ENCODE measurements at regions not wholly inside any gene's neighbourhood (a gene's known extent, or its start where the extent isn't known, plus 50 kb on each side); places are given as distances from the start of the nearest gene placed in this dataset.

- no peak for DNase-seq
- Mint-ChIP-seq H3K27me3 (ENCODE audit: unreplicated experiment) (peaks cover 2% of the 10 kb centered on the region), H3K4me3 (ENCODE audit: unreplicated experiment) (no peak overlapping the region), H3K27ac (ENCODE audit: unreplicated experiment) (no peak overlapping the region), H3K36me3 (ENCODE audit: unreplicated experiment) (no peaks in the 10 kb centered on the region), H3K9me3 (ENCODE audit: unreplicated experiment) (no peaks in the 10 kb centered on the region), H3K4me1 (ENCODE audit: low read depth, unreplicated experiment) (peaks cover 2% of the 10 kb centered on the region)
- TF ChIP-seq, protein P1, sequence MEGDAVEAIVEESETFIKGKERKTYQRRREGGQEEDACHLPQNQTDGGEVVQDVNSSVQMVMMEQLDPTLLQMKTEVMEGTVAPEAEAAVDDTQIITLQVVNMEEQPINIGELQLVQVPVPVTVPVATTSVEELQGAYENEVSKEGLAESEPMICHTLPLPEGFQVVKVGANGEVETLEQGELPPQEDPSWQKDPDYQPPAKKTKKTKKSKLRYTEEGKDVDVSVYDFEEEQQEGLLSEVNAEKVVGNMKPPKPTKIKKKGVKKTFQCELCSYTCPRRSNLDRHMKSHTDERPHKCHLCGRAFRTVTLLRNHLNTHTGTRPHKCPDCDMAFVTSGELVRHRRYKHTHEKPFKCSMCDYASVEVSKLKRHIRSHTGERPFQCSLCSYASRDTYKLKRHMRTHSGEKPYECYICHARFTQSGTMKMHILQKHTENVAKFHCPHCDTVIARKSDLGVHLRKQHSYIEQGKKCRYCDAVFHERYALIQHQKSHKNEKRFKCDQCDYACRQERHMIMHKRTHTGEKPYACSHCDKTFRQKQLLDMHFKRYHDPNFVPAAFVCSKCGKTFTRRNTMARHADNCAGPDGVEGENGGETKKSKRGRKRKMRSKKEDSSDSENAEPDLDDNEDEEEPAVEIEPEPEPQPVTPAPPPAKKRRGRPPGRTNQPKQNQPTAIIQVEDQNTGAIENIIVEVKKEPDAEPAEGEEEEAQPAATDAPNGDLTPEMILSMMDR (IDR thresholded peaks at IDR 0.05; ENCODE audit: partially characterized antibody, unreplicated experiment), result no peak
These were observed 210.7 kb upstream of the RGMA start for GRCh38 chr15:93299675-93300074.

DNA sequence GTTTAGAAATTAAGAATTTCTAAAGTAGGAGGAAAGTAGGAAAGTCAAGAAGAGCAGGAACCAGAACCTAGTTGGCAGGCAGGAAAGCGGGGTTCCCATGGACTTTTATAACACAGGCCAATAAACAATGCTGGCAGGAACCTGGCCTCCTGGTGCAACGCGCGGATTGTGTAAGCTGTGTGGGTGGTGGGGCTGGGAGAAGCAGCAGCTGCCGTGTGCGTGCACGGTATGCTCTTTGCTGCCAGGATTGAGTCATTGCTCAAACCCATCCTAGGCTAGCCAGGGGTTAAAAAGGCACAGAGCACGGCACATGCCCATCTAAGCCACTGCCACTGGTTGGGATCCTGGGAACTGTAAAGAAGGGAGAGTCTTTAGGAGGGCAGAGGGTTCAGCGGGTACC, 209.9 kb upstream of the RGMA start:
- no peak overlapping the region for H3K4me3 Mint-ChIP-seq (ENCODE audit: unreplicated experiment)
- H3K9me3 Mint-ChIP-seq (ENCODE audit: unreplicated experiment), result no peaks in the 10 kb centered on the region
- no peak for DNase-seq
- H3K27ac Mint-ChIP-seq (ENCODE audit: unreplicated experiment), result no peak overlapping the region
- H3K36me3 Mint-ChIP-seq (ENCODE audit: unreplicated experiment), result no peaks in the 10 kb centered on the region
- peaks cover 2% of the 10 kb centered on the region for H3K4me1 Mint-ChIP-seq (ENCODE audit: low read depth, unreplicated experiment)
- peaks cover 2% of the 10 kb centered on the region for H3K27me3 Mint-ChIP-seq (ENCODE audit: unreplicated experiment)
- TF ChIP-seq, protein P1 (IDR thresholded peaks at IDR 0.05; ENCODE audit: partially characterized antibody, unreplicated experiment), result no peak

DNA sequence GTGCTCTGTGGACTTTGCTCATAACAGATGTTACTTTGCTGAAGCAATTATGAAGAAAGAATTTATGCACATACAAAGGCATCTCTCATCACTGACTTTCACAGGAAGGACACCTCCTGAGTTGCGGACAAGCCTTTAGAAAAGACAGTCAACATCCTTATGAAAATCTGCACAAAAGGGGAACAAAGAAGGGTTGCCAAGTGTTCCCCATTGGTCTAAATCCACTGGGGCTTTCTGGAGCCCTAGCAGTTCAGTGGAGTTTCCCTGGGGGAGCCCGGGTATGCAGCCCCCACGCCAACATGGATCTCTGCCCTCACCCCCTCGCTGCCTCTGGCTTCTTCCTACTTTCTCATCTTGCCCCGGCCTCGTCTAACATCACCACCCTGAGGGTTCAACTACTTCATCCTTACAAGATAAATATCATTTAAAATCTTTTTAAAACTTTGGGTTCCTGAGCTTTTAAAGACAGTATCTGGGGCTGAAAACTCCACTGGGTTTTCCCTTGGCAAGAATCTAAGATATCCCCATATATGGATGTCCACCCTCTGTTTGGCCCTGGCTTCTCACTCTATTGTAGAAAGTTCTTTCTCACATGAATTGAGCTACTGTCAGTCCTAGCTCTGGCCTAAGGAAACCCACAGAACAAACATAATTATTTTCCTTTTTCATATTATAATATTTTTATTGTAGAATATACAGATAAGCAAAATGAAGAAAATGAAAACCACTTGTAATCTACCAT, 207.9 kb upstream of the RGMA start:
- Mint-ChIP-seq H3K27me3 (ENCODE audit: unreplicated experiment) (peaks cover 2% of the 10 kb centered on the region), H3K27ac (ENCODE audit: unreplicated experiment) (no peak overlapping the region), H3K36me3 (ENCODE audit: unreplicated experiment) (no peaks in the 10 kb centered on the region), H3K9me3 (ENCODE audit: unreplicated experiment) (no peaks in the 10 kb centered on the region), H3K4me1 (ENCODE audit: low read depth, unreplicated experiment) (peaks cover 2% of the 10 kb centered on the region), H3K4me3 (ENCODE audit: unreplicated experiment) (no peak overlapping the region)
- TF ChIP-seq, protein P1 (IDR thresholded peaks at IDR 0.05; ENCODE audit: partially characterized antibody, unreplicated experiment), result no peak
- DNase-seq, result no peak

DNA sequence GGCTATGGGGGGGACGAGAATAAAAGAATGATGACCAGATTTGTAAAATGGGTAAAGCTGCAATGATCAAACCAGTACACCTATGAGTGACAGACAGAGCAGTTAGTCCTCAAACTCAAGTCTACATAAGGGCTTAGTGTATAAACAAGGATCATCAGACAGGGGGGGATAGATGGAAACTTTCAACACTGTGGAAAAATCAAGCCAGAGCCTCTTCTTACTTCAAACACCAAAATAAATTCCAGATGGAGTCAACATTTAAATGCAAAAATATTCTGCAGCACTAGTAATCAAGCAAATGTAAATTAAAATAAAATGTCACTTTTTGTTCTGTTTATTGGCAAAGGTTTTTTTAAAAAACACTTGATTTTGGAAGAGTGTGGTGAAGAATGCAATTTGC, 205.9 kb upstream of the RGMA start:
- no peak overlapping the region for H3K4me3 Mint-ChIP-seq (ENCODE audit: unreplicated experiment)

DNA sequence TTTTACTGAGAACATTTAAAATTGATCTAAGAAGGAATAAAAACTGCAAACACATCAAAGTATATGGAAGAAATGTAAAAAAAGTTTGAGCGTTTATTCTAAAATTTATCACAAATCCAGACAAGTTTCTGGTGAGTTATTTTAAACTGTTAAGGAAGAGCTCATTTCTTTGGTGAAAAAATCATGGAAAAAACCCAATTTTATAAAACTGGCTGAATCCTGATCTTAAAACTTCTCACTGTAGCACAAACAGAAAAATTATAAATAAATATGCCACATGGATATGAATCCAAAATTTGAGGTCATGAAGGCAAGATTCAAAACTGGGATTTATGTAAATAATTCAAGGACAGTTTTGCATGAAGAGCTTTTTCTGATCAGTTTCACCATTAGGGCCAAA, 205.1 kb upstream of the RGMA start:
- no peaks in the 10 kb centered on the region for H3K36me3 Mint-ChIP-seq (ENCODE audit: unreplicated experiment)
- H3K27ac Mint-ChIP-seq (ENCODE audit: unreplicated experiment), result no peak overlapping the region
- TF ChIP-seq, protein P1 (IDR thresholded peaks at IDR 0.05; ENCODE audit: partially characterized antibody, unreplicated experiment), result no peak
- no peak overlapping the region for H3K4me3 Mint-ChIP-seq (ENCODE audit: unreplicated experiment)
- peaks cover 16% of the 10 kb centered on the region for H3K4me1 Mint-ChIP-seq (ENCODE audit: low read depth, unreplicated experiment)
- DNase-seq, result no peak
- H3K27me3 Mint-ChIP-seq (ENCODE audit: unreplicated experiment), result peaks cover 5% of the 10 kb centered on the region
- peaks cover 2% of the 10 kb centered on the region for H3K9me3 Mint-ChIP-seq (ENCODE audit: unreplicated experiment)

More for the DNA sequence above, 205.9 kb upstream of the RGMA start:
- Mint-ChIP-seq H3K9me3 (ENCODE audit: unreplicated experiment) (peaks cover 2% of the 10 kb centered on the region), H3K27ac (ENCODE audit: unreplicated experiment) (no peak overlapping the region), H3K27me3 (ENCODE audit: unreplicated experiment) (peaks cover 5% of the 10 kb centered on the region), H3K36me3 (ENCODE audit: unreplicated experiment) (no peaks in the 10 kb centered on the region), H3K4me1 (ENCODE audit: low read depth, unreplicated experiment) (peaks cover 13% of the 10 kb centered on the region)
- DNase-seq, result no peak
- TF ChIP-seq, protein P1 (IDR thresholded peaks at IDR 0.05; ENCODE audit: partially characterized antibody, unreplicated experiment), result no peak
